ENCODE measurements at regions not wholly inside any gene's neighbourhood (a gene's known extent, or its start where the extent isn't known, plus 50 kb on each side); places are given as distances from the start of the nearest gene placed in this dataset.

DNA sequence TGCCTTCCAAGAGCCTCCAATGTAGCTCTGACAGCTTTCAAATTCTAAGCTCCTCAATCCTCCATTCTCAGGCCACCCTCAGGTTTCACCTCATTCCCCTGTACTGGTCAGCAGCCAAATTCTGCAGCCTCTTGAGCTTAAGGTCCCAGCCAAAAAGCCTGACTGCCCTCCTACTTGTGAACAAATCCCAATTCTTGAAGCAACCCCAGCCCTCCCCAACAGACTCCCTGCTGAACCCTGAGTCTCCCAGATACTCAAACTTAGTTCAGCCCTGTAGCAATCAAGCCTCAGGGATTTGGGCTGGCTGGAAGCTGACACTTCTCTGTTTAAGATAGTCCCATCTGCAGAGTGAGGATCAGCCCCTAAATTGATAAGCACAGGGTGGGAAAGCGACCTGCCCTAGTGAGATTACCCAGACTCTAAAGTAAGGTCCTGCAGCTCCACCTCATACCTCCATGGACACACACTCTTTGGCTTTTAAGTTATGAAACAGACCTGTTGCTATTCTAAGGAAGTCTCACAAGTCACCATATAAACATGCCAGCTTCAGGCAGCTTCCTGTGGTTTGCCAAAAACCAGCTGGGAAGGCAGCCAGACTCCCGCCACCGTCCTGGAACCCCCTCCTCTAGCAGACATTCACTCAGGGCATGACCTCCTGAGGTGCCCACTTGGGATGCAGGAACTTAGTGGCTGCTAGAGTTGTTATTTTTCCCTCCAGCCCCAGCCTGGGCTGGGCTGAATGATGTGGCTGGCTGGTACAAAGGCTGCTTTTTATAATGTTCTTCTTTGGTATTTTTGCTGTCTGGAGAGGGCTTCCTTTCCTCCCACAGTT lies 82.5 kb upstream of the PICALM start:
- TF ChIP-seq, protein P1, sequence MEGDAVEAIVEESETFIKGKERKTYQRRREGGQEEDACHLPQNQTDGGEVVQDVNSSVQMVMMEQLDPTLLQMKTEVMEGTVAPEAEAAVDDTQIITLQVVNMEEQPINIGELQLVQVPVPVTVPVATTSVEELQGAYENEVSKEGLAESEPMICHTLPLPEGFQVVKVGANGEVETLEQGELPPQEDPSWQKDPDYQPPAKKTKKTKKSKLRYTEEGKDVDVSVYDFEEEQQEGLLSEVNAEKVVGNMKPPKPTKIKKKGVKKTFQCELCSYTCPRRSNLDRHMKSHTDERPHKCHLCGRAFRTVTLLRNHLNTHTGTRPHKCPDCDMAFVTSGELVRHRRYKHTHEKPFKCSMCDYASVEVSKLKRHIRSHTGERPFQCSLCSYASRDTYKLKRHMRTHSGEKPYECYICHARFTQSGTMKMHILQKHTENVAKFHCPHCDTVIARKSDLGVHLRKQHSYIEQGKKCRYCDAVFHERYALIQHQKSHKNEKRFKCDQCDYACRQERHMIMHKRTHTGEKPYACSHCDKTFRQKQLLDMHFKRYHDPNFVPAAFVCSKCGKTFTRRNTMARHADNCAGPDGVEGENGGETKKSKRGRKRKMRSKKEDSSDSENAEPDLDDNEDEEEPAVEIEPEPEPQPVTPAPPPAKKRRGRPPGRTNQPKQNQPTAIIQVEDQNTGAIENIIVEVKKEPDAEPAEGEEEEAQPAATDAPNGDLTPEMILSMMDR (IDR thresholded peaks at IDR 0.05; ENCODE audit: extremely low read depth, low read depth, low read length) = no peak
- H3K27ac ChIP-seq (ENCODE audit: low read depth, low read length) = peak overlapping the region; percentile 80
- H3K36me3 ChIP-seq (ENCODE audit: insufficient read depth, low read length) = no peaks in the 10 kb centered on the region
- peak overlapping the region; percentile 73 for H3K4me2 ChIP-seq (ENCODE audit: insufficient read depth, low read length)
- peak overlapping the region; percentile 20 for H2AFZ ChIP-seq (ENCODE audit: low read length)
- H3K27me3 ChIP-seq (ENCODE audit: insufficient read depth, low read length) = no peaks in the 10 kb centered on the region
- H3K4me1 ChIP-seq (ENCODE audit: insufficient read depth, low read length) = peaks cover 33% of the 10 kb centered on the region
- peak overlapping the region; percentile 21 for H3K4me3 ChIP-seq (ENCODE audit: insufficient read depth, low read length)
- H3K9me3 ChIP-seq (ENCODE audit: low read depth, low read length) = no peaks in the 10 kb centered on the region
- no peaks in the 10 kb centered on the region for H3K79me2 ChIP-seq (ENCODE audit: insufficient read depth, low read length)
- H4K20me1 ChIP-seq (ENCODE audit: insufficient read depth, low read length) = no peaks in the 10 kb centered on the region
- peak; percentile 41 for DNase-seq (ENCODE audit: insufficient read length, low spot score, missing footprints)

DNA sequence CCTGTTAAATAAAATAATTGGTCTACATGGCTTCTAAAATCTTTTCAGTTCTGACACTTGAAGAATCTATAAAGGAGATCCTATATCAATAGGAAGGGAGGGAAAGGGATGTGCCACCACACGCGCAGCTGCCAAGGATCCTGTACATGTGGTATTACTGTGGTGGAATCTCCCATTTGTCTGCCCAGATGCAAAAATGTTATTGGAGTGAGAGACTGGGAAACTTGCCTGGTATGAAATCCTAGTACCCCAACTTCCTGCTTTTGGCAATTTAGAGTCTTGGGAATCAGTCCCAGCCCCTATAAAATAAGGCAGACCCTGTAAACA lies 81.9 kb upstream of the PICALM start:
- TF ChIP-seq, protein P1 (IDR thresholded peaks at IDR 0.05; ENCODE audit: extremely low read depth, low read depth, low read length) = no peak
- Histone ChIP-seq H3K79me2 (ENCODE audit: insufficient read depth, low read length) (no peaks in the 10 kb centered on the region), H3K4me3 (ENCODE audit: insufficient read depth, low read length) (no peak overlapping the region), H3K9me3 (ENCODE audit: low read depth, low read length) (no peaks in the 10 kb centered on the region), H3K4me2 (ENCODE audit: insufficient read depth, low read length) (peak overlapping the region; percentile 73), H3K36me3 (ENCODE audit: insufficient read depth, low read length) (no peaks in the 10 kb centered on the region), H3K27ac (ENCODE audit: low read depth, low read length) (peak overlapping the region; percentile 80), H2AFZ (ENCODE audit: low read length) (peak overlapping the region; percentile 11), H3K27me3 (ENCODE audit: insufficient read depth, low read length) (no peaks in the 10 kb centered on the region), H3K4me1 (ENCODE audit: insufficient read depth, low read length) (peaks cover 33% of the 10 kb centered on the region), H4K20me1 (ENCODE audit: insufficient read depth, low read length) (no peaks in the 10 kb centered on the region)
- no peak for DNase-seq (ENCODE audit: insufficient read length, low spot score, missing footprints)

DNA sequence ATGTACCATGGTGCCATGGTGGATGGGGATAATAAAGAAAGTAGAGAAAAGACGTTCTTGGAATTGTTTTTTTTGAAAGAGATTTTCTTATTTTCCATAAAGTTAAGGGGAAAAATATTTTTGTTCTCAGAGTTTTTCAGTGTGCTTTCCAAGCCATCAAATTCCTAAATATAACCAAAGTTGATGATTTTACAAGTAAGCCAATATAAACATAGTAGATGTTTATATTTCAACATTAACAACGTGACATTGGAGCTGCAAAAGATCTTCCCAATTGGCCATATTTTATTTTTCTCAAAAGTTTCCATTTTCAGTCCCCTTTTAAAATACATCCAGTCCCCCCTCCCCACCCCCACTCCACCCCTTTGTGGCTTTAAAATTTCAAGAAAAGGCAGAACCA lies 80.9 kb upstream of the PICALM start:
- DNase-seq (ENCODE audit: insufficient read length, low spot score, missing footprints) = no peak
- H3K27ac ChIP-seq (ENCODE audit: low read depth, low read length) = peak overlapping the region; percentile 50
- H3K27me3 ChIP-seq (ENCODE audit: insufficient read depth, low read length) = no peaks in the 10 kb centered on the region
- H3K9me3 ChIP-seq (ENCODE audit: low read depth, low read length) = no peaks in the 10 kb centered on the region
- H3K79me2 ChIP-seq (ENCODE audit: insufficient read depth, low read length) = no peaks in the 10 kb centered on the region
- no peaks in the 10 kb centered on the region for H3K36me3 ChIP-seq (ENCODE audit: insufficient read depth, low read length)
- no peak overlapping the region for H3K4me3 ChIP-seq (ENCODE audit: insufficient read depth, low read length)
- H4K20me1 ChIP-seq (ENCODE audit: insufficient read depth, low read length) = no peaks in the 10 kb centered on the region
- no peak overlapping the region for H2AFZ ChIP-seq (ENCODE audit: low read length)
- TF ChIP-seq, protein P1 (IDR thresholded peaks at IDR 0.05; ENCODE audit: extremely low read depth, low read depth, low read length) = no peak
- H3K4me1 ChIP-seq (ENCODE audit: insufficient read depth, low read length) = peaks cover 33% of the 10 kb centered on the region
- H3K4me2 ChIP-seq (ENCODE audit: insufficient read depth, low read length) = no peak overlapping the region

DNA sequence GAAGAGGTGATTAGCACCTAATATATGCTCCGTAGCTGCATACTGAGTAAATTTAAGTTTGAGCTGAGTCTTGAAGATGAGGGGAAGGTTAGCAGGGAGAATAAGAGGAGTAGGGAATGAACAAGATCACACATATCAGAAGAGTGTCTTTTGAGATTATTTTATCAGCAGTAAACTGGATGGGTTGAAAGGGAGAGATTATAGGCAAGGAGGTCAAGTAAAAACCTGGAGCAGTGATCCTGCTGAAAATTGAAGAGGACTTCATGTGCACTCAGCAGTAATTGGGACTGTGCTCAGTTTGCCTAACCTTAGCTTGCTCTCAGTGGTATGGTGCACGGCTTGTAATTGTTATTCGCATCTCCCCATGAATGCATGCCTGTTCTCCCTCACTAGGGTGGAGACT lies 79.5 kb upstream of the PICALM start:
- Histone ChIP-seq H3K36me3 (ENCODE audit: insufficient read depth, low read length) (no peaks in the 10 kb centered on the region), H3K4me3 (ENCODE audit: insufficient read depth, low read length) (no peak overlapping the region), H3K4me1 (ENCODE audit: insufficient read depth, low read length) (peaks cover 33% of the 10 kb centered on the region), H3K9me3 (ENCODE audit: low read depth, low read length) (no peaks in the 10 kb centered on the region), H2AFZ (ENCODE audit: low read length) (no peak overlapping the region), H3K27ac (ENCODE audit: low read depth, low read length) (no peak overlapping the region), H3K79me2 (ENCODE audit: insufficient read depth, low read length) (no peaks in the 10 kb centered on the region), H3K4me2 (ENCODE audit: insufficient read depth, low read length) (no peak overlapping the region), H3K27me3 (ENCODE audit: insufficient read depth, low read length) (no peaks in the 10 kb centered on the region), H4K20me1 (ENCODE audit: insufficient read depth, low read length) (no peaks in the 10 kb centered on the region)
- DNase-seq (ENCODE audit: insufficient read length, low spot score, missing footprints) = no peak
- TF ChIP-seq, protein P1 (IDR thresholded peaks at IDR 0.05; ENCODE audit: extremely low read depth, low read depth, low read length) = no peak

Measured in osteoblast (primary cell).